GM12892 (cell line): ENCODE measurements at regions not wholly inside any gene's neighbourhood (a gene's known extent, or its start where the extent isn't known, plus 50 kb on each side); places are given as distances from the start of the nearest gene placed in this dataset.

ENCODE experiments used
- POLR2A ChIP-seq: IDR thresholded peaks from 2 replicates; pipeline ENCODE4 v1.6.1; 2011; ENCODE audit warnings: low read depth, low read length, control low read depth
- POLR2AphosphoS5 ChIP-seq: IDR thresholded peaks from 2 replicates; pipeline ENCODE4 v1.6.1; 2011; ENCODE audit warnings: low read depth, low read length, control low read depth
- TAF1 ChIP-seq: IDR thresholded peaks from 2 replicates; pipeline ENCODE4 v1.6.1; 2011; ENCODE audit warnings: low read depth, mild to moderate bottlenecking, control low read depth, low read length, borderline replicate concordance

DNA sequence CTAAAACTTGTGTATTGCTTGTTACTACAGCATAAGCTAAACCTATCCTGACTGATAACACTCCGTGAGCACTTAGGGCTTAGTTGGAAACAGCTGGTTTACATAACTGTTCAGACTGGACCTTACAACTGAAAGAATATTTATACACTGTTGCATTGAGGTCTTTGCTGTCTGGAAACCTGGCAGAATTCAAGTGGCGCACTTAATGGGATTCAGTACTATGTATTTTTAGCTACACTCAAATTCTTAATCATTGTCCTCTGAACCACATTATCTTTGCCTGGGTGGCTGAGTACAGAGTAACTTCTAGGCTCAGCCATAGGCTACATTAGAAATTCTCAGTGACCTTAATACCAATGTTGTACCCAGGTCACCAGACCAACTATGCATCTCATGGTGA lies 172.9 kb downstream of the PMP22 start:
- TF ChIP-seq POLR2A (no peak), TAF1 (no peak), POLR2AphosphoS5 (no peak)
